HepG2 (cell line): ENCODE measurements at regions not wholly inside any gene's neighbourhood (a gene's known extent, or its start where the extent isn't known, plus 50 kb on each side); places are given as distances from the start of the nearest gene placed in this dataset.
A peak's percentile ranks its signal among the peaks of the same experiment; 100 is the strongest.

ENCODE experiments used
- AKAP8 ChIP-seq: sonication (generic); formaldehyde crosslinking; IDR thresholded peaks from 2 replicates; pipeline ENCODE4 v1.5.1; 2020; ENCODE audit warnings: mild to moderate bottlenecking, missing genetic modification reagents
- DPF2 ChIP-seq: sonication (generic); formaldehyde crosslinking; IDR thresholded peaks from 2 replicates; pipeline ENCODE4 v1.4.0; 2020; ENCODE audit warnings: mild to moderate bottlenecking, low read depth, missing genetic modification reagents, borderline replicate concordance
- FOXO1 ChIP-seq: sonication (generic); formaldehyde crosslinking; IDR thresholded peaks from 2 replicates; pipeline ENCODE4 v1.4.0; 2020; ENCODE audit warnings: missing genetic modification reagents
- HIC2 ChIP-seq: sonication (generic); formaldehyde crosslinking; IDR thresholded peaks from 2 replicates; pipeline ENCODE4 v1.9.0; 2022; ENCODE audit warnings: low read depth, missing genetic modification reagents
- KAT7 ChIP-seq: IDR thresholded peaks from 2 replicates; pipeline ENCODE4 v1.6.1; 2018; ENCODE audit warnings: borderline replicate concordance, missing compliant biosample characterization
- MAFK ChIP-seq, 2 experiments: IDR thresholded peaks in 1 of 2; conservative IDR thresholded peaks in 1 of 2; 2 replicates each; pipeline ENCODE4 v1.6.1; 2011; ENCODE audit warnings: improper control_type of control experiment in 2 of 2, low read length in 2 of 2
- MED8 ChIP-seq: sonication (generic); formaldehyde crosslinking; IDR thresholded peaks from 2 replicates; pipeline ENCODE4 v1.8.1; 2023; ENCODE audit warnings: mild to moderate bottlenecking, missing genetic modification reagents; ENCODE audit not compliant: insufficient replicate concordance
- MIXL1 ChIP-seq: IDR thresholded peaks from 2 replicates; pipeline ENCODE4 v1.6.1; 2016
- RCOR2 ChIP-seq: IDR thresholded peaks from 2 replicates; pipeline ENCODE4 v1.6.1; 2016; ENCODE audit warnings: missing biosample characterization, missing genetic modification reagents
- SIN3A ChIP-seq: IDR thresholded peaks from 2 replicates; pipeline ENCODE4 v1.6.1; 2011; ENCODE audit warnings: low read depth, mild to moderate bottlenecking, control low read depth, low read length, borderline replicate concordance
- TGIF2 ChIP-seq: IDR thresholded peaks from 2 replicates; pipeline ENCODE4 v1.6.1; 2016; ENCODE audit warnings: control low read depth, missing compliant biosample characterization
- ZNF225 ChIP-seq: sonication (generic); formaldehyde crosslinking; IDR thresholded peaks from 2 replicates; pipeline ENCODE4 v1.4.0; 2020; ENCODE audit warnings: mild to moderate bottlenecking, missing genetic modification reagents
- ZNF496 ChIP-seq: sonication (generic); formaldehyde crosslinking; IDR thresholded peaks from 2 replicates; pipeline ENCODE4 v1.8.1; 2023; ENCODE audit warnings: mild to moderate bottlenecking, moderate library complexity, missing genetic modification reagents; ENCODE audit not compliant: insufficient replicate concordance
- ZNF564 ChIP-seq: sonication (generic); formaldehyde crosslinking; IDR thresholded peaks from 2 replicates; pipeline ENCODE4 v1.8.1; 2023; ENCODE audit warnings: mild to moderate bottlenecking, missing genetic modification reagents
- ZNF788 ChIP-seq: sonication (generic); formaldehyde crosslinking; IDR thresholded peaks from 2 replicates; pipeline ENCODE4 v1.5.0; 2020; ENCODE audit warnings: mild to moderate bottlenecking, missing genetic modification reagents, borderline replicate concordance
- ZNF83 ChIP-seq: sonication (generic); formaldehyde crosslinking; IDR thresholded peaks from 2 replicates; pipeline ENCODE4 v1.4.0; 2020; ENCODE audit warnings: missing genetic modification reagents, mild to moderate bottlenecking, borderline replicate concordance
- ZSCAN21 ChIP-seq: sonication (generic); formaldehyde crosslinking; IDR thresholded peaks from 2 replicates; pipeline ENCODE4 v1.8.0; 2022; ENCODE audit warnings: mild to moderate bottlenecking, missing genetic modification reagents, moderate library complexity, borderline replicate concordance
- TF ChIP-seq, protein P1 (sequence below), 2 experiments: fragments of 450-650 bp in 1 of 2; sonication (generic) in 1 of 2; formaldehyde crosslinking in 1 of 2; IDR thresholded peaks; 2 replicates each; pipeline versions ENCODE4 v1.6.1 to v1.8.0; 2016 to 2022; ENCODE audit warnings: antibody characterized with exemption in 1 of 2, mild to moderate bottlenecking in 1 of 2, missing genetic modification reagents in 1 of 2
- TF ChIP-seq, protein P2 (sequence below): sonication (generic); formaldehyde crosslinking; IDR thresholded peaks from 2 replicates; pipeline ENCODE4 v1.5.0; 2020; ENCODE audit warnings: mild to moderate bottlenecking, missing genetic modification reagents

DNA sequence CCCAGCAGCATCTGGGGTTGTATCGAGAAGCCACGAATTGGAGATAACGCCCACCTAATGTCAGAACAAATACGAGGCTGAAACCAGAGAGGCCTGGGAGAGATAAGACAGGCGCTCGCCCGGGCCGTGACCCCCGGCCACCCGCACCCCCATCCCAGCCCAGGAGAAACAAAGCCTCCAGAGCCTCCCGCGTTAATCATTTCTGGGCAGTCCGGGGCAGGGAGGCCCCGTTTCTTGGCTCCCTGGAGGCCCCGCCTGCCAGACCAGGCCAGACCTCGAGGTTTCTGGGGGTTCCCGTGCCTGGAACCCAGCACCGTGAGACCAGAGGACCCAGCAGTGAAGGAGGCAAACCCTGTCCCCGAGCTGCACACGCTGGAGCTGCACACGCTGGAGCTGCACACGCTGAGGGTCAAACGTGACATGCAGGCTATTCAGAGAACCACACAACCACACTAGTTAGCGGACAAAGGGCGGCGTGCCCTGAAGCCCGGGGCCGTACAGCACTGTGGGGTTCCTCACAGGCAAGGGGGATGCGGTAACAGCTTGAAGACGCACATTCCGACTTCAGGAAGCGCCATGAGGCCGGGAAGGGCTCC lies 53.4 kb downstream of the FOXL3 start (continued):
- TF ChIP-seq, protein P1, sequence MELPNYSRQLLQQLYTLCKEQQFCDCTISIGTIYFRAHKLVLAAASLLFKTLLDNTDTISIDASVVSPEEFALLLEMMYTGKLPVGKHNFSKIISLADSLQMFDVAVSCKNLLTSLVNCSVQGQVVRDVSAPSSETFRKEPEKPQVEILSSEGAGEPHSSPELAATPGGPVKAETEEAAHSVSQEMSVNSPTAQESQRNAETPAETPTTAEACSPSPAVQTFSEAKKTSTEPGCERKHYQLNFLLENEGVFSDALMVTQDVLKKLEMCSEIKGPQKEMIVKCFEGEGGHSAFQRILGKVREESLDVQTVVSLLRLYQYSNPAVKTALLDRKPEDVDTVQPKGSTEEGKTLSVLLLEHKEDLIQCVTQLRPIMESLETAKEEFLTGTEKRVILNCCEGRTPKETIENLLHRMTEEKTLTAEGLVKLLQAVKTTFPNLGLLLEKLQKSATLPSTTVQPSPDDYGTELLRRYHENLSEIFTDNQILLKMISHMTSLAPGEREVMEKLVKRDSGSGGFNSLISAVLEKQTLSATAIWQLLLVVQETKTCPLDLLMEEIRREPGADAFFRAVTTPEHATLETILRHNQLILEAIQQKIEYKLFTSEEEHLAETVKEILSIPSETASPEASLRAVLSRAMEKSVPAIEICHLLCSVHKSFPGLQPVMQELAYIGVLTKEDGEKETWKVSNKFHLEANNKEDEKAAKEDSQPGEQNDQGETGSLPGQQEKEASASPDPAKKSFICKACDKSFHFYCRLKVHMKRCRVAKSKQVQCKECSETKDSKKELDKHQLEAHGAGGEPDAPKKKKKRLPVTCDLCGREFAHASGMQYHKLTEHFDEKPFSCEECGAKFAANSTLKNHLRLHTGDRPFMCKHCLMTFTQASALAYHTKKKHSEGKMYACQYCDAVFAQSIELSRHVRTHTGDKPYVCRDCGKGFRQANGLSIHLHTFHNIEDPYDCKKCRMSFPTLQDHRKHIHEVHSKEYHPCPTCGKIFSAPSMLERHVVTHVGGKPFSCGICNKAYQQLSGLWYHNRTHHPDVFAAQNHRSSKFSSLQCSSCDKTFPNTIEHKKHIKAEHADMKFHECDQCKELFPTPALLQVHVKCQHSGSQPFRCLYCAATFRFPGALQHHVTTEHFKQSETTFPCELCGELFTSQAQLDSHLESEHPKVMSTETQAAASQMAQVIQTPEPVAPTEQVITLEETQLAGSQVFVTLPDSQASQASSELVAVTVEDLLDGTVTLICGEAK (IDR thresholded peaks at IDR 0.05): no peak
- TF ChIP-seq, protein P1 (CRISPR knock-in tag; IDR thresholded peaks at IDR 0.05): peak; percentile 15; the same call in 1 of the 2 replicates
- TF ChIP-seq MIXL1 (CRISPR knock-in tag) (no peak), SIN3A (no peak), ZNF564 (CRISPR knock-in tag) (no peak), MAFK (conservative IDR thresholded peaks at IDR 0.05 in 1 of 2, IDR thresholded peaks at IDR 0.05 in 1 of 2; ENCODE audit: low read length in 2 of 2) (no peak), ZNF83 (CRISPR knock-in tag) (no peak), ZNF496 (CRISPR knock-in tag) (no peak), DPF2 (CRISPR knock-in tag) (no peak), ZNF225 (CRISPR knock-in tag) (no peak), TGIF2 (no peak), KAT7 (CRISPR knock-in tag) (no peak), HIC2 (no peak), ZNF788 (CRISPR knock-in tag) (no peak), RCOR2 (no peak), FOXO1 (CRISPR knock-in tag) (no peak), MED8 (CRISPR knock-in tag) (no peak), AKAP8 (no peak), ZSCAN21 (CRISPR knock-in tag) (peak; percentile 53; the same call in 1 of the 2 replicates)
- TF ChIP-seq, protein P2, sequence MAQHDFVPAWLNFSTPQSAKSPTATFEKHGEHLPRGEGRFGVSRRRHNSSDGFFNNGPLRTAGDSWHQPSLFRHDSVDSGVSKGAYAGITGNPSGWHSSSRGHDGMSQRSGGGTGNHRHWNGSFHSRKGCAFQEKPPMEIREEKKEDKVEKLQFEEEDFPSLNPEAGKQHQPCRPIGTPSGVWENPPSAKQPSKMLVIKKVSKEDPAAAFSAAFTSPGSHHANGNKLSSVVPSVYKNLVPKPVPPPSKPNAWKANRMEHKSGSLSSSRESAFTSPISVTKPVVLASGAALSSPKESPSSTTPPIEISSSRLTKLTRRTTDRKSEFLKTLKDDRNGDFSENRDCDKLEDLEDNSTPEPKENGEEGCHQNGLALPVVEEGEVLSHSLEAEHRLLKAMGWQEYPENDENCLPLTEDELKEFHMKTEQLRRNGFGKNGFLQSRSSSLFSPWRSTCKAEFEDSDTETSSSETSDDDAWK (CRISPR knock-in tag): no peak
